GM12878 (cell line): ENCODE measurements at regions not wholly inside any gene's neighbourhood (a gene's known extent, or its start where the extent isn't known, plus 50 kb on each side); places are given as distances from the start of the nearest gene placed in this dataset.

ENCODE experiments used
- ATAC-seq: fragments of 200-7000 bp; cut with Tn5 transposase; 3 replicates; pipeline ENCODE4 v1.9.1; 2020; ENCODE audit warnings: mild to moderate bottlenecking, moderate library complexity
- BruUV-seq: library from RNA; stranded (reverse); fragments of 400-500 nt; replicated peaks from 2 replicates; lab custom pipeline; 2021; lab: Mats Ljungman, UMichigan
- CTCF ChIA-PET: fragments of 300-600 bp; sonication (Branson Sonifier 250); formaldehyde crosslinking; extraction: SDS; loops from one replicate; lab custom pipeline; 2021; ENCODE audit warnings: inconsistent platforms; lab: Yijun Ruan, JAX
- POLR2A ChIA-PET: fragments of 350-600 bp; formaldehyde crosslinking; extraction: SDS; loops from one replicate; lab custom pipeline; 2021; ENCODE audit warnings: inconsistent platforms; lab: Charles Lee
- RAD21 ChIA-PET: fragments of 300-600 bp; sonication (Branson Sonifier 250); formaldehyde crosslinking; loops from one replicate; lab custom pipeline; 2023; ENCODE audit warnings: antibody characterized with exemption; ENCODE audit not compliant: unreplicated experiment; lab: Charles Lee
- SMC1A ChIA-PET: fragments of 300-600 bp; sonication (Branson Sonifier 250); formaldehyde crosslinking; loops from one replicate; lab custom pipeline; 2023; ENCODE audit not compliant: unreplicated experiment, uncharacterized antibody; lab: Charles Lee
- DNase-seq: peaks from one replicate; pipeline ENCODE4 v3.0.0-alpha.2; 2011; ENCODE audit warnings: low read depth, low spot score
- FAIRE-seq: peaks from 3 replicates; lab custom pipeline; 2011; peaks lifted over from hg19 to GRCh38; lab: Jason Lieb, UNC
- H2AFZ ChIP-seq: 2 replicates; pipeline ENCODE4 v1.6.0; 2011; ENCODE audit warnings: low read depth, low read length, control low read depth; ENCODE audit not compliant: control insufficient read depth
- H3K27ac ChIP-seq: 2 replicates; pipeline ENCODE4 v1.5.1; 2011; ENCODE audit warnings: control low read depth; ENCODE audit not compliant: control insufficient read depth, insufficient read depth
- H3K27me3 ChIP-seq, 2 experiments: replicated peaks in 1 of 2; 2 replicates each; pipeline versions ENCODE4 v1.6.0 to v1.6.1; 2011; ENCODE audit warnings: low read length in 1 of 2; ENCODE audit not compliant: control insufficient read depth in 2 of 2, insufficient read depth in 2 of 2
- H3K36me3 ChIP-seq, 2 experiments: 2 replicates each; pipeline ENCODE4 v1.5.1; 2011; ENCODE audit warnings: low read length in 1 of 2; ENCODE audit not compliant: control insufficient read depth in 2 of 2, insufficient read depth in 2 of 2
- H3K4me1 ChIP-seq: 2 replicates; pipeline ENCODE4 v1.6.1; 2011; ENCODE audit warnings: mild to moderate bottlenecking, low read length, moderate library complexity, mixed read lengths; ENCODE audit not compliant: control insufficient read depth, insufficient read depth
- H3K4me2 ChIP-seq: 2 replicates; pipeline ENCODE4 v1.6.0; 2011; ENCODE audit warnings: control low read depth; ENCODE audit not compliant: control insufficient read depth, insufficient read depth
- H3K4me3 ChIP-seq: fragments of 200-600 bp; sonication (generic); 2 replicates; pipeline ENCODE4 v1.5.1; 2016
- H3K79me2 ChIP-seq: 2 replicates; pipeline ENCODE4 v1.6.0; 2011; ENCODE audit warnings: low read length; ENCODE audit not compliant: control insufficient read depth, insufficient read depth
- H3K9ac ChIP-seq: 2 replicates; pipeline ENCODE4 v1.8.0; 2011; ENCODE audit warnings: low read length, control low read depth, mixed read lengths; ENCODE audit not compliant: control insufficient read depth, insufficient read depth
- H3K9me3 ChIP-seq: replicated peaks from 3 replicates; pipeline ENCODE4 v1.5.1; 2011; ENCODE audit warnings: mild to moderate bottlenecking, low read length; ENCODE audit not compliant: control insufficient read depth, insufficient read depth
- H4K20me1 ChIP-seq: 2 replicates; pipeline ENCODE4 v1.6.0; 2011; ENCODE audit not compliant: control insufficient read depth, insufficient read depth
- BACH1 ChIP-seq: fragments of 450-650 bp; IDR thresholded peaks from 2 replicates; pipeline ENCODE4 v1.6.1; 2017; ENCODE audit warnings: mild to moderate bottlenecking, borderline replicate concordance
- ETV6 ChIP-seq, 2 experiments: fragments of 450-650 bp in 1 of 2; IDR thresholded peaks in 1 of 2; conservative IDR thresholded peaks in 1 of 2; 2 replicates each; pipeline ENCODE4 v1.6.1; 2014; ENCODE audit warnings: antibody characterized with exemption in 1 of 2, borderline replicate concordance in 1 of 2, low read depth in 1 of 2, mild to moderate bottlenecking in 1 of 2, moderate library complexity in 1 of 2
- FOXM1 ChIP-seq: IDR thresholded peaks from 2 replicates; pipeline ENCODE4 v1.6.1; 2012; ENCODE audit warnings: low read depth, mild to moderate bottlenecking, inconsistent platforms, low read length, moderate library complexity
- JUND ChIP-seq: IDR thresholded peaks from 2 replicates; pipeline ENCODE4 v1.6.1; 2012; ENCODE audit warnings: low read depth, mild to moderate bottlenecking, low read length, improper control_type of control experiment, moderate library complexity
- KDM1A ChIP-seq: fragments of 200-600 bp; sonication (generic); IDR thresholded peaks from 2 replicates; pipeline ENCODE4 v1.6.1; 2016; ENCODE audit warnings: borderline replicate concordance
- LARP7 ChIP-seq: fragments of 450-650 bp; IDR thresholded peaks from 2 replicates; pipeline ENCODE4 v1.6.1; 2017; ENCODE audit warnings: mild to moderate bottlenecking
- NRF1 ChIP-seq: conservative IDR thresholded peaks from 2 replicates; pipeline ENCODE4 v1.6.1; 2011; ENCODE audit warnings: mild to moderate bottlenecking, low read depth, low read length, improper control_type of control experiment
- POU2F2 ChIP-seq: IDR thresholded peaks from 3 replicates; pipeline ENCODE4 v1.6.1; 2011; ENCODE audit warnings: low read depth, mild to moderate bottlenecking, low read length, borderline replicate concordance
- RELA ChIP-seq: fragments of 450-650 bp; IDR thresholded peaks from 2 replicates; pipeline ENCODE4 v1.8.0; 2014; ENCODE audit warnings: borderline replicate concordance; ENCODE audit not compliant: partially characterized antibody
- SREBF1 ChIP-seq: IDR thresholded peaks from 2 replicates; pipeline ENCODE4 v1.6.1; 2012; ENCODE audit warnings: mild to moderate bottlenecking, low read length
- SREBF2 ChIP-seq: IDR thresholded peaks from 2 replicates; pipeline ENCODE4 v1.6.1; 2012; ENCODE audit warnings: mild to moderate bottlenecking, low read length
- TBL1XR1 ChIP-seq: IDR thresholded peaks from 2 replicates; pipeline ENCODE4 v1.6.1; 2012; ENCODE audit warnings: low read depth, low read length, improper control_type of control experiment
- ZNF622 ChIP-seq: fragments of 450-650 bp; IDR thresholded peaks from 2 replicates; pipeline ENCODE4 v1.6.1; 2017; ENCODE audit warnings: mild to moderate bottlenecking, inconsistent platforms
- WGBS: methylation state at CpG from one replicate; pipeline ENCODE4 v1.1.6; 2016; ENCODE audit warnings: low lambda C conversion rate; ENCODE audit not compliant: insufficient replicate concordance, insufficient coverage; ENCODE audit errors: missing lambda C conversion rate; 5-methylcytosine and 5-hydroxymethylcytosine counted together
- in situ Hi-C: fragments of 300-500 bp; cut with MboI; formaldehyde crosslinking; loops from 9 replicates; pipeline ENCODE4 v1.14.3; 2018; ENCODE audit warnings: mixed read lengths
- intact Hi-C: fragments of 100-400 bp; cut with micrococcal nuclease; formaldehyde crosslinking; loops from one replicate; pipeline ENCODE4 v1.14.2; 2022; ENCODE audit not compliant: unreplicated experiment
- TF ChIP-seq, protein P1 (sequence below): fragments of 450-650 bp; conservative IDR thresholded peaks from 2 replicates; pipeline ENCODE4 v1.6.1; 2017; ENCODE audit warnings: mild to moderate bottlenecking, moderate library complexity
- TF ChIP-seq, protein P2 (sequence below): IDR thresholded peaks from 2 replicates; pipeline ENCODE4 v1.6.1; 2011; ENCODE audit warnings: mild to moderate bottlenecking, low read depth, low read length, moderate library complexity; ENCODE audit not compliant: insufficient replicate concordance

DNA sequence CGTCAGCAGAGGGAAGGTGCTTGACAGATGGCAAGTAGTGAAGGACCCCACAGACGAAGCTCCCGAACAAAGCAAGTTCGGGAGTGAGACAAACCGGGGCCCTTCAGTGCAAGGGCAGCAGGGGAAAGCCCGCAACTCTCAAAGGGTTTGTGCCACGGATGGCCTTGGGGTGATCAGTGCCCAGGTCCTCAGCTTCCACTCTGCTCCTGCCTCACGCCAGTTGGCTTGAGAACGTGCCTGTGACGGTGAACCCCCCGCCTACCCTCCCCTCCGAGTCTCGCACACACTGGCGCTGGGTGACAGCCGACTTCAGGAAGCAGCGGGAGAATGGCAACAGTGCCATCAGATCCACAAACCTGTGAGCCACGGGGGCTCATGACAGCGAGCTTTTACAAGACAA is 56.8 kb upstream of the SALL3 start (continued):
- TF ChIP-seq KDM1A, result no peak
- no peak for TF ChIP-seq RELA

DNA sequence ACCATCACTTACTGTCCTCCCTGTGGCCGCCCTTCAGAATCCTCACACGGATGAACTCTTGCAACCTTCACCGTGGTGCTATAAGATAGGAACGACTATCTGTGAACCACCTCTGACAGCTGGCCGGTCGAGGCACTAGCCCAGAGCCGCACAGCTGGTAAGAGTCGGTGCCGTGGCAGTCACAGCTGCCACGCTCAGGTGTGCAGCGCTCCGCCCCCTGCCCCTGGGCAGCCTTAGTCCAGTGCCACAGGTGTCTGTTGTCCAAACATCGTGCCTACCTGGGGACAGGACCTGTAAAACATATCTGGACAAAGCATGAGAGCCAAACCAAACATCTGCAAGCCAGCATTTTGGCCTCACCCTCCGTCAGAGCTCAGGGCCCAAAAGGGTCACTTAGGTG is 55.3 kb upstream of the SALL3 start:
- in situ Hi-C loops (no loop called here), intact Hi-C loops (no loop called here)
- no peak overlapping the region for H3K4me3 ChIP-seq
- no peaks in the 10 kb centered on the region for H3K27me3 ChIP-seq
- no peaks in the 10 kb centered on the region; the same call in 2 of the 3 replicates for H3K9me3 ChIP-seq
- H3K36me3 ChIP-seq, result no peaks in the 10 kb centered on the region
- H3K9ac ChIP-seq, result no peak overlapping the region
- H3K4me2 ChIP-seq, result no peak overlapping the region
- no peaks in the 10 kb centered on the region for H3K79me2 ChIP-seq
- no peak overlapping the region for H2AFZ ChIP-seq
- 58% methylated on average over 14 of the region's 14 CpGs for WGBS
- no peak for TF ChIP-seq BACH1
- no peak for TF ChIP-seq SREBF1
- no peak for TF ChIP-seq FOXM1
- no peak for TF ChIP-seq NRF1
- TF ChIP-seq ZNF622, result no peak
- no peak for TF ChIP-seq SREBF2
- no peak for TF ChIP-seq ETV6 (conservative IDR thresholded peaks at IDR 0.05 in 1 of 2, IDR thresholded peaks at IDR 0.05 in 1 of 2; ENCODE audit: borderline replicate concordance in 1 of 2, low read depth in 1 of 2)
- TF ChIP-seq, protein P1, sequence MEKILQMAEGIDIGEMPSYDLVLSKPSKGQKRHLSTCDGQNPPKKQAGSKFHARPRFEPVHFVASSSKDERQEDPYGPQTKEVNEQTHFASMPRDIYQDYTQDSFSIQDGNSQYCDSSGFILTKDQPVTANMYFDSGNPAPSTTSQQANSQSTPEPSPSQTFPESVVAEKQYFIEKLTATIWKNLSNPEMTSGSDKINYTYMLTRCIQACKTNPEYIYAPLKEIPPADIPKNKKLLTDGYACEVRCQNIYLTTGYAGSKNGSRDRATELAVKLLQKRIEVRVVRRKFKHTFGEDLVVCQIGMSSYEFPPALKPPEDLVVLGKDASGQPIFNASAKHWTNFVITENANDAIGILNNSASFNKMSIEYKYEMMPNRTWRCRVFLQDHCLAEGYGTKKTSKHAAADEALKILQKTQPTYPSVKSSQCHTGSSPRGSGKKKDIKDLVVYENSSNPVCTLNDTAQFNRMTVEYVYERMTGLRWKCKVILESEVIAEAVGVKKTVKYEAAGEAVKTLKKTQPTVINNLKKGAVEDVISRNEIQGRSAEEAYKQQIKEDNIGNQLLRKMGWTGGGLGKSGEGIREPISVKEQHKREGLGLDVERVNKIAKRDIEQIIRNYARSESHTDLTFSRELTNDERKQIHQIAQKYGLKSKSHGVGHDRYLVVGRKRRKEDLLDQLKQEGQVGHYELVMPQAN, result no peak
- no peak for TF ChIP-seq TBL1XR1
- no peak for TF ChIP-seq JUND
- TF ChIP-seq POU2F2, result no peak
- TF ChIP-seq LARP7, result no peak
- TF ChIP-seq, protein P2, sequence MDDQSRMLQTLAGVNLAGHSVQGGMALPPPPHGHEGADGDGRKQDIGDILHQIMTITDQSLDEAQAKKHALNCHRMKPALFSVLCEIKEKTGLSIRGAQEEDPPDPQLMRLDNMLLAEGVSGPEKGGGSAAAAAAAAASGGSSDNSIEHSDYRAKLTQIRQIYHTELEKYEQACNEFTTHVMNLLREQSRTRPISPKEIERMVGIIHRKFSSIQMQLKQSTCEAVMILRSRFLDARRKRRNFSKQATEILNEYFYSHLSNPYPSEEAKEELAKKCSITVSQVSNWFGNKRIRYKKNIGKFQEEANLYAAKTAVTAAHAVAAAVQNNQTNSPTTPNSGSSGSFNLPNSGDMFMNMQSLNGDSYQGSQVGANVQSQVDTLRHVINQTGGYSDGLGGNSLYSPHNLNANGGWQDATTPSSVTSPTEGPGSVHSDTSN, result no peak
- DNase-seq (no peak), FAIRE-seq (no peak), ATAC-seq (no peak)
- ChIA-PET POLR2A (no interaction called here), RAD21 (interaction anchor here (0.6 kb wide), 1 partner anchor 147 kb away, joined by 3 read pairs; no protein-coding TSS in a partner anchor), CTCF (no interaction called here), SMC1A (no interaction called here)
- H3K4me1 ChIP-seq, result no peaks in the 10 kb centered on the region
- H4K20me1 ChIP-seq, result no peaks in the 10 kb centered on the region
- H3K27ac ChIP-seq, result no peak overlapping the region
- no TSS peak for BruUV-seq
